ENCODE measurements at regions not wholly inside any gene's neighbourhood (a gene's known extent, or its start where the extent isn't known, plus 50 kb on each side); places are given as distances from the start of the nearest gene placed in this dataset.

- TF ChIP-seq ZGPAT (CRISPR knock-in tag; IDR thresholded peaks at IDR 0.05): no peak
- no peak for TF ChIP-seq MYNN (CRISPR knock-in tag; IDR thresholded peaks at IDR 0.05; ENCODE audit: low read depth)
- no peak for TF ChIP-seq ZBTB43 (CRISPR knock-in tag; conservative IDR thresholded peaks at IDR 0.05)
- TF ChIP-seq EED (CRISPR knock-in tag; IDR thresholded peaks at IDR 0.05): no peak
These were observed 70.0 kb upstream of the SFMBT2 start for GRCh38 chr10:7480742-7481367.

Measured in HepG2 (cell line).